SH-SY5Y (cell line): ENCODE measurements at regions not wholly inside any gene's neighbourhood (a gene's known extent, or its start where the extent isn't known, plus 50 kb on each side); places are given as distances from the start of the nearest gene placed in this dataset.

Experiments used
- GATA2 ChIP-seq: IDR thresholded peaks from 2 replicates; pipeline ENCODE4 v1.6.1; 2011; ENCODE audit warnings: mild to moderate bottlenecking, low read depth, low read length
- GATA3 ChIP-seq: IDR thresholded peaks from 2 replicates; pipeline ENCODE4 v1.6.1; 2011; ENCODE audit warnings: low read depth, mild to moderate bottlenecking, low read length, moderate library complexity

DNA sequence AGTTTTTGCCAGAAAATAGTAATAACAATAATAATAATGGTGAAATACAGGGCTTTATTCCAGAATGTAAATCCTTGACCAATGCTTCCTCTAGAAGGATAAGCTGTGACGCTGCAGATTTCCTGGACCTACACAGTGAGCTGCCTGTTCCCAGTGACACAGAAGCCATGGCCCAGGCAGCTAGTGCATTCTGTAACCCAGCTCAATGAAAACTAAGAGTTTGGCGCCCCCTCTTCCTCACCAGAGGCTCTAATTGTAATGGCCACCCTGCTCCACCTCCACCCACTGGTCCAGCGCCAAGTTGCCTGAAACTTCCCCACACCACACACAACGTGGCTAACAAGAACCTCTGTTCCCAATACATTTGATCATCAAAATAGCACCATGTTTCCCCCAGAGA is 248.1 kb downstream of the CETN3 start:
- no peak for TF ChIP-seq GATA2
- TF ChIP-seq GATA3 = no peak
